Stimulated activated CD4-positive, alpha-beta T cell treated with anti-CD3 and anti-CD28 coated beads, Interleukin-12 subunit alpha, Interleukin-12 subunit beta, amount 100 ng/mL, for 48 hours (primary cell): ENCODE measurements at regions not wholly inside any gene's neighbourhood (a gene's known extent, or its start where the extent isn't known, plus 50 kb on each side); places are given as distances from the start of the nearest gene placed in this dataset.

Experiments used
- DNase-seq, 3 donors: peaks; one replicate each; pipeline ENCODE4 v3.0.0-alpha.2; 2020; ENCODE audit warnings: low read depth in 2 of 3, low spot score in 1 of 3

DNA sequence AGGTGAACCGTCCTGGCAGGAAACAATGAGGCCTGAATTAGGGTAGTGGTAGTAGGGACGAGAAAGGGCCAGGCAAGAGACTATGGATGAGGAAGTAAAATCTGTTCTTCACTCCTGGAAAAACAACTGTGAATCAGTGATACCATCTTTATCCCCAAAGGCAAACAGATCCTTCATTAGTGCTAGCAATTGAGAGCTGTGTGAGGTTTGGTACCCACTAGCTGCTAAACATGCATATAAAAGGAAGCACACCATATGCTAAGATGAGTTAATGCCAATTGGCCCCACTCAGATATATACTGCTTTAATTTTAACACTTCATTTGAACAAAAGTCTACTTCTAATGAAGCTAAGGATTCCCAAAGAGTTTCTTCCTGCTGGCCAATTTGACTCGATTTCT lies 244.8 kb upstream of the NR4A3 start:
- DNase-seq = no peak

DNA sequence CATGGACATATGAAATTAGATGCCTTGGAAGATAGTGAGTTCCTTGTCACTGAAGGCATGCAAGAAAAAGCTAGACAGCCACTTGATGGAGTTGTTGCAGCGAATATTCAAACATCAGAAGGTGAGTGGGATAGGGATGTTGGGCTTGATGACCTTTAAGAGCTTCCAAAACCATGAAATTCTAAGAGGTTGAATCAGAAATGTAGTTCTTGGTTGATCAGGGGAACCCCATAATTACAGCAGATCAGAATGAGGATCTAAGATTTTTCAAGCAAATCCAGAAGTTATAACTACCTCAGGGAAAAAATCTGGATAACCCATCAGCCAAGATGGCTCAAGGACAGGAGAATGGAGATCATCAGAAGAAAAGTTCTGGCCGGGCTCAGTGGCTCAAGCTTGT lies 244.3 kb upstream of the NR4A3 start:
- DNase-seq = no peak

DNA sequence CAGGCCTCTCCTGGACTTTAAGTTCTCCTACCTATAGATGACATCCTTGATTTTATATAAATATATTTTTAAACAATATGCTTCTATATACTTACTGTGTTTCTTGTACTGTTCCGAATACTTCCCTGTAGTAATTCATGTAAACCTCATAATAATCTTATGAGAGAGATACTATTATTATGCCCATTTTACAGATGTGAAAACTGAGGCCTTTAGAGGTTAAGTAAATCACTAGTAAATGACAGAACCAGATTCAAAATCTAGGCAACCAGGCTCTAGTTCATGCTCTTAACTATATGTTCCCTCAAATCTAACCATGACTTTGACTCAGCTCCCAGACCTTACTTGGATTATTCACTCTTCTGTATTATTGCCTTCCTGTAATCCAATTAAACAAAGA lies 243.0 kb upstream of the NR4A3 start:
- no peak for DNase-seq

DNA sequence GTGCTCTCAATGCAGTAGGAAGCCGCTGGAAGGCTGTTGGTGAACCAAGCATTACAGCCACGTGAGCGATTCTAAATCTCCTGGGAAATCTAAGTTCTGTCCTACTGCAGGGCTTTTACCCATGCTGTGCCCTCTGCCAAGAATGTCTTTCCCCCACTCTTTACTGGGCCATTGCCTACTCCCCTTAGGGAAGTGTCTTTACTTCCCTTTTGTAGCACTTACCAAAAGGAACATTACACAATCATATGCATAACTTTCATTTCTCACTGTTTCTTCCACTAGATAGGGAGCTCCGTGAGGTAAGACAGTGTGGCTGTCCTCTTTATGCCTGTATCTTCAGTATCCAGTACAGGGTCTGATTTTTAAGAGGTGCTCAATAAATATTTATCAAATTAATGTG lies 241.7 kb upstream of the NR4A3 start:
- DNase-seq = no peak

DNA sequence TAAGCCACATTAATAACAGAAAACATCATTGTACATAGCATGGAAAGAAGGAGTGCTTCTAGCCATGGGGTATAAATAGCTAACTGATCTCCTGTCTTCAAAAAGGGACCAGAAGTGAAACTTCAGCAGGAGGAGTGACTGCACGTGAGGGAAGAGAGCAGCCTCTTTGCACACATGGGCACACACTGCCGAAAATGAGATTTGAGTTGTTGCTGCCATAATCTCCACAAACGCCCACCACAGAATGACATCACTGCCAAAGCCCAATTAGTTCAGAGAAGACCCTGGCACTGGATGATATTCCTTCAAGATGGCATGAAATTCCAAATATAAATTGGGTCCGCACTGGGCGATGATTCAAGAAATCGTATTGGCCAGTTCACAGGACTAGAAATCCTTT lies 238.9 kb upstream of the NR4A3 start:
- DNase-seq = no peak

DNA sequence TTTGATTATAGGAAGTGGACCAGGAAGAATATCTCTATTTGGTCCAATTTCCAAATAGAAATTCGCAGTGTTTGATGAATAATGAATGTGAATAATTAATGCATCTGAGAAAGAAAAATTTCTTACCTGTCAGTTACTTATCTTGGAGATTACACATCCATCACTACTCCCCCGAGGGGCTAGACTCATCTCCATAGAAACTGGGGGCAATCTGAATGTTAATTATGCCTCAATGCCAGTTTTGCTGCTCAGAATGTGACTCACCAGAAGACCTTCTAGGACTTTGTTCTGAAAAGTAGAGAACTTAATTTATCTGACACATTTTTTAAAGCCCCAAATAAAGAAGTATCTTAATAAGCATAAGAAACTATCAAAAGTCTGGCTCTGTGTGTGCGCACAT lies 233.4 kb upstream of the NR4A3 start:
- DNase-seq = no peak

DNA sequence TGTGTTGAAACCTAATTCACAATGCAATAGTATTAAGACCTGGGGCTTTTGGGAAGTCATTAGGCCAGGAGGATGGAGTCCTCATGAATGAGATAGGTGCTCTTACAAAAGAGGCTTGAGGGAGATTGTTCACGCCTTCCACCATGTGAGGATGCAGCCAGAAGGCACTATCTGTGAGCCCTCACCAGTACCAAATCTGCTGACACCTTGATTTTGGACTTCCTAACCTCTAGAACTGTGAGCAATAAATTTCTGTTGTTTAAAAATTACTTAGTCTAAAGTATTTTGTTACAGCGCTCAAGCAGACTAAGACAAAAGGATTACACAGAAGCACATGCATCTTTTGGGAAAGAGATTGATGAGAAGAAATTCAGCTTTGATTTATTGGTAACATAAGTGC lies 232.9 kb upstream of the NR4A3 start:
- DNase-seq = no peak

DNA sequence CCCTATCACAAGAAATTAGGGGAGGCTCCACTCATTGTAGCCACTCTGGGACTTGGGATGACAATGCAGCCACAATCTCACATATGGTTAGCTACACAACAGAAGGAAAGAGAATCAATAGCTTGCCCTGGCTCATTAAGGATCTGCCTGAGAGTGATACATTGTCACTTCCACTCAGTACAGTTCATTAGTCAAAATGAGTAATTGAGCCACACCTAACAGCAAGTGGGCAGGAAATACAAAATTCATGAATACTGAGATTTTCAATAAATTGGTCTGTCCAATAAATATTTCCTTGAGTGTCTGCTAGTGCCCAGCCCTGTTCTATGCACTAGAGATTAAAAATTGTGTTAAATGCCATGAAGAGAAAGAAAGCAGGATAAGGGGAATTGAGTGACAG lies 231.3 kb upstream of the NR4A3 start:
- no peak for DNase-seq

DNA sequence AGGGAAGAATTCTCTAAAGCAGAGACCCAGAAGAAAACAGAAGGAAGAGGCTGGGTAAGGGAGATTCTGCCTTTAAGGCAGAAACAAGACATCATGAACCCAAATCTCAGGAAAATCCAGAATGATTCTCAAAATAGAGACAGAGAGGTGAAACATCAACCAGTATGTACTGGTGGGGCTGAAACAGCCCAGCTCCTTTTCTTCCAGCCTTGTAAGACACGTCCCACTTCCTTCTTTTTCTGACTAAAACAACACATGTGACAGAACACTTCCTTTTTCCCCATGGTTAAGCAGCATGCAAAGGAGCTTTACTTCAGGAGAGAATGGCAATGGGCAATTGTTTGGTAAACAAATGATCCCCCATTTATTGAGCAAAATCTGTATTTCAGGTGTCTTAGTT lies 230.8 kb upstream of the NR4A3 start:
- no peak for DNase-seq

DNA sequence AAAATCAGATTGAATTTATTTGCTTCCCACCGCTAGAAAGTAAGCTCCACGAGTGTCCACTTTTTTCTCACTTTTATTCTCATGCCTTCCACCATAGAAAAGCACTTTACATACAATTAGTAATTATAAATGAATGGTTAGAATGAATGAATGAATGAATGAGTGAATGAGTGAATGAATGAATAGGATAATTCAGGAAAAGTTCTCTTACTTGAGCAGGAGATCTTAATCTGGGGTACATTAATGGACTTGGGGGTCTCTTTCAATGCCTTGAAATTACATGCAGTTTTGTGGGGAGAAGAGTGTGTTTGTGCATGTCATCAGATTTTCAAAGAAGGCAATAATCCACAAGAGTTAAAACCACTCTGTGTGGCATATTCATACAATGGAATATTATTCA lies 229.9 kb upstream of the NR4A3 start:
- DNase-seq = no peak

DNA sequence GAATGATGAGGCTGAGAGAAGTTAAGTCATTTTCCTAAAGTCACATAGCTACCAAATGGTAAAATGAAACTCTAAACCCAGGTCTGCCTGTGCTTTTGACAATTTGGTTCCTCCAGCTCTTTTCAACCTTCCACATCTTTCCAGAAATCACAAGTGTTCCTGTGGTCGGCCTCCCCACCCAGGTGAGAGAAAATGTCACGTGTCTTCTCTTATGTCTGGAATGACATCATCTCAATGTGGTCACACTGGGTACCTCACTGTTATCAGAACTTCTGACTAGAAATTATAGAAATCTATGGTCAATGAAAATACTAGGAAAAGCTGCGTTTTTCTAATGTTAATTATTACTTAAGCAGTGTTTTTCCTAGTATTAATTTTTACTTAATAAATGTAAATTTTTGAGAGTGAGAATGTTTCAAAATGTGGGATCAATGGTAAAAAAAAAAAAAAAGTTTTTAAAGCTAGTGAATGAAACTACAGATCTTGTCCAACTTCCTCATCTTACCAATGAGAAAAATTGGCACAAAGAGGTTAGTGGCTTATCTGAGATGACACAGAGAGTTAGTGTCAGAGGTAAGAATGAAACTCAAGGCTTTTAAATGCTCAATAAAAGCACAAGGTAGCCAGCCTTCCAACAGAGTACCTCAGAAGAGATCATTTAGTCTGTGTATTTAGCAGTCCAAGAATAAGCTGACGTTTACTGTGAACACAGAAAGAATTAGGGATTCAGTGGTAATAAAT lies 228.7 kb upstream of the NR4A3 start:
- no peak for DNase-seq

DNA sequence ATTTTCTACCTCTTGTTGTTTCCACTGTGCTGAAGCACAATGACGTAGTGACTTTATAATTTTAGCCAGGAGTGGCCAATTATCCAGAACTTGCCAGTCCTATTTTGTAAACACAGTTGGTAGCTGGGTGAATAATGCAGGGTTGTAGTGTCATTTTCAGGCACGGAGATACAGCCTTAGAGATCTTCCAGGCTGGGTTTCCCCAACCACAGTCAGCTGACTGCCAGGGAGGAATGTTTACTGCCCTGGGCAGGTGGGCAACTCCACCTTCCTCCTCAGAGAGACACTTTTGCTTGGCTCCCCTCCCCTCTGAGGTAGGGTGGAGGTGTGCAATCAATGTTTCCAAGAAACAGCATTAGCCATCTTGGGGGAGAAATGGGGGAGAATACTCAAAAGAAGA lies 228.1 kb upstream of the NR4A3 start:
- no peak for DNase-seq

DNA sequence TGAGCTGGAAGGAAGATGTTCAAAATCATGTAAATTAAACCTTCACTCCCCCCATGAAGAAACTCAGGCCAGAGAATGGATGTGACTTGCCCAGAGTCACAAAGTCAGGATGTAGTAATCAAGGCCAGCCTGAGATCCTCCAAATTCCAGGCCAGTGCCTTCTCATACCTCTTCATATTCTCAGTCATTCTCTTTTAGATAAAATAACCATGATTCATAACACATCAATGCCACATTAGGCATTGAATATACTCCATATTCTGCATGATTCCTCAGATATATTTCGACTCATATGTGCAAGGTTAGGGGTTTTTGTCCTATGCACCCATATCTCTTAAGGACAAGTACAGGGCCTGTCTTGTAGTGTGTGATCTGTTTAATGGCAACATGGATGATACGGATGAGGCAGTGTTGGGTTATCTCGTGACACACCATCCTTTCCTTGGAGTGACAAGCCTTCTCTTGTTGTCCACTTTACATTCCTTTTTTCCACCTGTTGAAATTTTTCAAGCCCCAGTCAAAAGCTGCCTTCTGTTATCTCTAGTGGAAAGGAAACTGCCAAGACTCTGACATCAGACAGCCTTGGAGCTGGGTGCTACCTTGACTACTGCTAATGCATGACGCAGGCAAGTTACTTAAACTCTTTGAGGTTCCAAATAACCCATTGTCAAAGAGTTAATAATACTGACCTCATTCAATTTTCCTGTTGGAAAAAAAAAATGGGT lies 227.5 kb upstream of the NR4A3 start:
- no peak for DNase-seq

DNA sequence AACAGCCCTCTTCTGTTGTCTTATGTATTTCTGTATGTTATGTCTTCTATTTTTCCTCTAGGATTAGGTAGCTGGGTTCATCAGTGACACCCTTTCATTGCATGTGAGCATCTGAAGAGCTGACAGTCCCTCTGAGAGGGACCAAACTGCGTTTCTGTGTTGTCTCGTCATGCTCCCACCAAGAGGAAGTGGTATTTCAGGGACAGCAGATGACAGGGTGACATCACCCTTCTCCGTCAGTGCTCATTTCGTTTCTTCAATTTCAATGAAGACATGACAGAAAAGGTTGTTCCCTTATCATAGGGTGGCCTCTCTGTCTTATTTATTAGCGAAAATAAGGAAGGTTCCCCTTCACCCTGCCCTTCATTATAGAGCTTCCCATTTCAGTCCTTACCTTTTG lies 225.9 kb upstream of the NR4A3 start:
- no peak for DNase-seq

DNA sequence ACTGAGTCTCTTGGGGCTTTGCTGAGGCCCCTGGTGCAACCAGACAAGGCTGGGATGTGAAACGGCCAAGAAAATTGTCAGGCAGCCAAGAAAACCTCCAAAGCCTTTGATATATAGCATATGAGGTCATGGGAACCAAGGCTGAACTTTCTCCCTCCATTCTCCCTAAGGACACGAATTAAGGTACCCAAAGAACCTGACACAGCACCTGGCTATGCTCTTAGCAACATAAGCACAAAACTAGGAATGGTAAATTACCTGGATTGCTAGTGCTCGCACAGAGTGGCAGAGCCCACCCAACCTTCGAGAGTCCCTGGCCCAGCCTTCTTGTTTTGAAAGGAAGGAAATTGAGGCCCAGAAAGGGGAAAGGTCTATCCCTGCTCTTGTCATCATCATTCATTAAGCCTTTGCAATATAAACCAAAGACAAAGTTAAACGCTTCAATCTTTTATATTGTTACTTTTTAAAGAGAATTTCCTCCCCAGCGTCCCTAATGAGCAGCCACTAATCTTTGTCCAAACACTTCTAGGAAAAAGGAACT lies 220.0 kb upstream of the NR4A3 start:
- DNase-seq = no peak

DNA sequence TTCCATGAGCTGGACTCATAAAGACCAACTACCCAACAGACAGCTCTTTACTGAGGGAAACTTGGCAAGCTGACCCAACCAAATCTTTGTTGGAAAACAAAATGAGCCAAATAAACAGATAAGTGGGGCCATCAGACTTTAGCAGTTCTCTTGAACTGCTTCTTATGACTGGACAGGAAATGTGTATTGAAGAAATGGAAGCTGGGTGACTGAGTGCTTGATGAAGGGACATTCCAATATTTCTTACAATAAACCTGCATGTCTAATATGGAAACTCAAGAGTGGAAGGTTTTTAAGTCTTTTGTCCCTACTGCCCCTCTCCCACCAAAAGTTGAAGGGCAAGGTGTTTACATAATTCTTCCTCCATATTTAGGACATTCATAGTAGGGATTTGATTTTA lies 218.8 kb upstream of the NR4A3 start:
- no peak for DNase-seq

DNA sequence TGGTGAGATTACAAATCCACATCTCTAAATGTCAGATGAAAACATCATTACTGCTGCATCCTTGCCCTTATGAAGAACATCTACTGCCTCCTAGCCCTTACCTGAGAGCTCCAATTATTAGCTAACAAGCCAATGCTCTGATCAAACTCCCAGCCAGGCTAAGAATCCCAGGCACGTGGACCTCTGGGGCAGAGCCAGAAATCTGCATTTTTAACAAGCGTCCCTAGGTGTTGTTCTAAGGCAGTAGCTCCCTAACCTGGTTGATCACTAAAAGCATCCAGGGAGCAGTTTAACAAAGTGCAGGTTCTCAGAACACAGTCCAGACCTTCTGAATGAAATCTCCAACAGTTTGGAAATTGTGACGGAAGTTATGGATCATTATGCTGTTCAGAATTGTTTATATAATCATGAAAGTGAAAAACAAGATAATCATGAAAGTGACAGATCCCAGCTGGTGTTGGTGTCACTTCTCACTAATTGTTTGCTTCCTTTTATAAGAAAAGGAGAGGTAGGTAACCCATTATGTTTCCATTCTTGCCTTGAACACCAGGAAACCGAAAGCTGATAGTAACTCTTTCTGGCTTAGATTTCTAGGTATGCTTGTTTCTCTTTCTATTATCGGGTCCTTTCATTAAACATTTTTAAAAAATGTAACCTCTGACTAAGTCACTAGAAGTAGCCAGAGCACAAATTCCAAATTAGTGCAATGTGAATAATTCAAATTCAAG lies 216.5 kb upstream of the NR4A3 start:
- no peak for DNase-seq

DNA sequence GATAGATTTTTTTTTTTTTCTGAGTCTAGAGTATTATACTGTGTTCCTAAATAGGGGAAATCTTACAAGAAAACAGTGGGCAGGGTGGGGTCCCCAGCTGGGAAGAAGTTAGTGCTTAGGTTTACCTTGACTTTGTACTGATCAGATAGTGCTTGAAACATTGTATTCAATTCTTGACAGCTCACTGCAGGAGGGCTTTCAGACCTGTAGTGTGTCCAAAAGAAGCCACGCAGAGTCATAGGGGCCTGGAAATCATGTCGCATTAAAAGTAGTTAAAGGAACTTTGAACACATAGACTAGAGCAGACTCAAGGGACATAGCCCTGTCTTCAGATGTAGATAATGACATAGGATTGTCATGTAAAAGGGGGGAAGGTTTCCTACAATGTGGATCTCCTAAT lies 215.4 kb upstream of the NR4A3 start:
- no peak for DNase-seq

DNA sequence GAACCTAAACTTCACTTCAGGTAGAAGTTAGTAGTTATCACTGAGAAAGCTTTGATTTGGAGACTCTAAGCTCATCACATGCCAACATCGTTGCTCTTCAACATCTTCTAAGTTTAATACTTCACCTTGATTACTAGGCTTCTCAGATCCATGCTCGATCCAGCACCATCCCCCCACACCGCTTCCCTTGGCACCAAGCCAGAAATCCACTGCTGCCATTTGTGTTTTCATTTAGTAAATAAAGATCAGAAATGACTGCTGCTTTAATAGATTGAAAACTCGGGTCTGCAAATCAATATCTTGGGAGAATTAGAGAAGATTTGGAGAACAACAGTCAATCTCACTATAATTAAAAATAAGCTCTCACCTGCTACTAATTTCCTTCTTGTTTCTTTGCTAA lies 214.7 kb upstream of the NR4A3 start:
- DNase-seq = no peak

DNA sequence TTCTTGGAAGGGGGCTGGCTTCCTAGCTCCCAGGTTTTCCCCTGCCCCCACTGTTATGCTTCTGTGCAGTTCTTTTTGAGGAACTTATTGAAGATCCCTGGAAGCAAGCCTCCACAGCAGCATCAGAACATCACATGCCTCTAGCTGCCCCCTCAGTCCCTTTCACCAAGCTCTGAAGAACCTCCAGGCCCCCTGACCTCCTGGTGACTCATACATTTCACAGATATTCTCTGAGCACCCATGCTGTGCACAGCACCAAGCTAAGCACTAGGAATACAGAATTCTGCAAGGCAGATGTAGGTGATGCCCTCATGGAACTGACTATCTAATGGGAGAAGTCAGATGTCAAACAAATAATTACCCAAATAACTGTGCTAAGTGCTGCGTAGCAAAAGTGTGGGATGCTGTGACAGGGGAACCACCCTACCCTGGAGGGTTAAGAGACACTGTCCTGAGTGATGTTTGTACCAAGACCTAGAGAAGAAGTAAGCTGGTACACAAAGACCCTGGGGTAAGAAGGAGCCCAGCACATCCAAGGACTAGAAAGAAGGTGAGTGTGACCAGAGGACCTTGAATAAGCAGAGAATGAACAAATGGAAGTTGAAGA lies 213.7 kb upstream of the NR4A3 start:
- no peak for DNase-seq

DNA sequence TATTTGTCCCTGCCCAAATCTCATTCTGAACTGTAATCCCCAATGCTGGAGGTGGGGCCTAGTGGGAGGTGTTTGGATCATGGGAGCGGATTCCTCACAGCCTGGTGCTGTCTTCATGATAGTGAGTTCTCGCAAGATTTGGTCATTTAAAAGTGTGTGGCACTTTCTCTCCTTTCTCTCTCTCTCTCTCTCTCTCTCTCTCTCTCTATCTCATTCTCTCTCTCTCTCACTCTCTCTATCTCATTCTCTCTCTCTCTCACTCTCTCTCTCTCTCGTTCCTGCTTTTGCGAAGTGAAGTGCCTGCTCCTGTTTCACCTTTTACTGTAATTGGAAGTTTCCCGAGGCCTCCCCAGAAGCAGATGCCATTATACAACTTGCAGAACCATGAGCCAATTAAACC lies 207.3 kb upstream of the NR4A3 start:
- no peak for DNase-seq

DNA sequence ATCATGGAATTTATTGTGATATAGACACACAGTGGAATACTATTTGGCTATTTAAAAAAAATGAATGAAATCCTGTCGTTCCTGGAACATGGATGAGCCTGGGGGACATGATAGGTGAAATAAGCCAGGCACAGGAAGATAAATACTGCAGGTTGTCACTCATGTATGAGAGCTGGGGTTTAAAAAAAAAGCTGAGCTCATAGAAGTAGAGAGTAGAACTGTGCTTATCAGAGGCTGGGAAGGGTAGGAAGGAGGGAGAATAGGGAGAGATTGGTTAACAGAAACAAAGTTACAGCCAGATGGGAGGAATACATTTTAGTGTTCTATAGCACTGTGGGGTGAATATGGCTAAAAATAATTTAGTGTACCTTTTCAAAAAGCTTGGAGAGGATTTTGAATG lies 200.6 kb upstream of the NR4A3 start:
- DNase-seq = no peak
